Neural crest cell (in vitro differentiated cells): ENCODE measurements at regions not wholly inside any gene's neighbourhood (a gene's known extent, or its start where the extent isn't known, plus 50 kb on each side); places are given as distances from the start of the nearest gene placed in this dataset.

Experiments used
- DNase-seq: peaks from one replicate; pipeline ENCODE4 v3.0.0; 2021; ENCODE audit warnings: low read depth, mixed read lengths, low spot score
- H3K27ac Mint-ChIP-seq: one replicate; pipeline ENCODE4 v1.8.0; 2021; ENCODE audit warnings: mild to moderate bottlenecking, mixed read lengths; ENCODE audit not compliant: unreplicated experiment
- H3K27me3 Mint-ChIP-seq: 2 replicates; pipeline ENCODE4 v1.8.0; 2021; ENCODE audit warnings: low read depth, mild to moderate bottlenecking, mixed read lengths
- H3K36me3 Mint-ChIP-seq: 2 replicates; pipeline ENCODE4 v1.8.0; 2021; ENCODE audit warnings: low read depth, mild to moderate bottlenecking, mixed read lengths
- H3K4me1 Mint-ChIP-seq: 2 replicates; pipeline ENCODE4 v1.8.0; 2021; ENCODE audit warnings: mixed read lengths
- H3K4me3 Mint-ChIP-seq: one replicate; pipeline ENCODE4 v1.8.0; 2021; ENCODE audit warnings: mild to moderate bottlenecking, mixed read lengths
- H3K9me3 Mint-ChIP-seq: 2 replicates; pipeline ENCODE4 v1.8.0; 2021; ENCODE audit warnings: mixed read lengths
- TF ChIP-seq, protein P1 (sequence below): fragments of 200-600 bp; sonication (generic); conservative IDR thresholded peaks from 2 replicates; pipeline ENCODE4 v1.5.0; 2021; ENCODE audit warnings: antibody characterized with exemption, mild to moderate bottlenecking

DNA sequence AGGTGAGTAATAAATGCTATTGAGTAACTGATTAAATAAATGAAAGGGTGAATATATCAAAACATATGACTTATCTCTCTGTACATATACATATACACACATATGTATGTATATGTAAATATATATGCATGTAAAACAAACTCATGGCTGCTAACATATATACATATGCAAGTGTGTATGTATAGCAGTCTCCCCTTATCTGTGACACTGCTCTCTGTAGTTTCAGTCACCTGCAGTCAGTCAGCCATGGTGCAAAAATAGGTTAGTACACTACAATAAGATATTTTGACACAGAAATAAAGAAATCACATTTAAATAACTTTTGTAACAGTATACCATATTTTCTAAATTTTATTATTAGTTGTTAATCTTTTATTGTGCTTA is 467.4 kb downstream of the EPHA5 start:
- Mint-ChIP-seq H3K4me3 (no peak overlapping the region), H3K4me1 (no peaks in the 10 kb centered on the region), H3K27me3 (no peaks in the 10 kb centered on the region), H3K36me3 (no peaks in the 10 kb centered on the region), H3K9me3 (peaks cover 3% of the 10 kb centered on the region), H3K27ac (no peak overlapping the region)
- DNase-seq: no peak
- TF ChIP-seq, protein P1, sequence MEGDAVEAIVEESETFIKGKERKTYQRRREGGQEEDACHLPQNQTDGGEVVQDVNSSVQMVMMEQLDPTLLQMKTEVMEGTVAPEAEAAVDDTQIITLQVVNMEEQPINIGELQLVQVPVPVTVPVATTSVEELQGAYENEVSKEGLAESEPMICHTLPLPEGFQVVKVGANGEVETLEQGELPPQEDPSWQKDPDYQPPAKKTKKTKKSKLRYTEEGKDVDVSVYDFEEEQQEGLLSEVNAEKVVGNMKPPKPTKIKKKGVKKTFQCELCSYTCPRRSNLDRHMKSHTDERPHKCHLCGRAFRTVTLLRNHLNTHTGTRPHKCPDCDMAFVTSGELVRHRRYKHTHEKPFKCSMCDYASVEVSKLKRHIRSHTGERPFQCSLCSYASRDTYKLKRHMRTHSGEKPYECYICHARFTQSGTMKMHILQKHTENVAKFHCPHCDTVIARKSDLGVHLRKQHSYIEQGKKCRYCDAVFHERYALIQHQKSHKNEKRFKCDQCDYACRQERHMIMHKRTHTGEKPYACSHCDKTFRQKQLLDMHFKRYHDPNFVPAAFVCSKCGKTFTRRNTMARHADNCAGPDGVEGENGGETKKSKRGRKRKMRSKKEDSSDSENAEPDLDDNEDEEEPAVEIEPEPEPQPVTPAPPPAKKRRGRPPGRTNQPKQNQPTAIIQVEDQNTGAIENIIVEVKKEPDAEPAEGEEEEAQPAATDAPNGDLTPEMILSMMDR: no peak

DNA sequence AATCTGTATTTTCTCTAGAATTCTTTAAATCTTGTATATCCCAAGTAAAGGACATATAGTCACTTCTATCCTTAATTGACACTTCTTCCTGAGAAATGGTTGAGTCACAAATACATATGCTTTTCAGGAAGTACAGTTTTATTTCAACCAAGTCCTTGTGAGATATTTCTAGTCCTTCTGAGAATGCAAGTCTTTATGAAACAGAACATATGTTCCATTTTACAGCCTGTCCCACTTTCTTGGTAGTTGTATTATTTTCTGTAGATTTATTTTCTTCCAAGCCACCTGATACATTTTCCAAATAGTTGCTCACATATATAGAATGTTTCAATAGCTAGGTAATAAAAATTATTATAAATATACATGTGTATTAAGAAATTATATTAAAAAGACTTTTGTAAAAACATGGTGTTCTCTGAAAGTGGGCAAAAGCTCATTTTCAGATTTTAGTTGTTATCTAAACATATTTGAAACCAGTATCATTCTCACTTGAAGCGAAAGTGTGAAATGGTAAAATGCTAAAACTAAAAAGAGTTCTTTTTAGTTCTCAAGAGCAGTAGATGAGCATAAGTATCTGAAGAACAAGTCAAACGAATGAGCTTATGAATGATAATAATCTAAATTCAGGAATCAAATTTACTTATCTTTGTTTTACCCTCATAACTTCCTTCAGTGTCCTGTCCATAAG is 468.0 kb downstream of the EPHA5 start:
- no peak for DNase-seq
- Mint-ChIP-seq H3K27ac (no peak overlapping the region), H3K36me3 (no peaks in the 10 kb centered on the region), H3K9me3 (peaks cover 3% of the 10 kb centered on the region), H3K27me3 (no peaks in the 10 kb centered on the region), H3K4me1 (no peaks in the 10 kb centered on the region), H3K4me3 (no peak overlapping the region)
- TF ChIP-seq, protein P1: no peak

DNA sequence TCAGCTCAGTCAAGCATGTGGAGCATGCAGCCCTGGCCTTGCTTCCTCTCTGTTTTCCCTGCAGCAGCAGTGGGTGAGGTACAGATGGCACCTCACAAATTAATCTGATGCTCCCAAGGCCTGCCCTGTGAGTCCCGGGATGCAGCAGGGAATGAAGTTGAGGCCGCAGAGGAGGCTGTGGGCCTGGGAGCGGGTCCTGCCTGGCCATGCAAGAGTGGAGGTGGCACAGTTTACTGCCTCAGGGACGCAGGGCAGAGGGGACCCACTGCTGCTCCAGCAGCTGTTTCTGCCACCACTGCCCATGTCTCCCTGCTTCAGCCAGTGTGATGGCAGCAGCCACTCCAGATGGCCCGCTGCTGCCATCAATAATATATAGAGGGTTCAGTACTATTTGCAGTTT is 474.6 kb downstream of the EPHA5 start:
- no peak overlapping the region for H3K4me3 Mint-ChIP-seq
- H3K27me3 Mint-ChIP-seq: no peaks in the 10 kb centered on the region
- H3K9me3 Mint-ChIP-seq: peaks cover 2% of the 10 kb centered on the region
- no peak for DNase-seq
- no peaks in the 10 kb centered on the region for H3K36me3 Mint-ChIP-seq
- H3K4me1 Mint-ChIP-seq: peaks cover 4% of the 10 kb centered on the region
- no peak overlapping the region for H3K27ac Mint-ChIP-seq
- TF ChIP-seq, protein P1: no peak

DNA sequence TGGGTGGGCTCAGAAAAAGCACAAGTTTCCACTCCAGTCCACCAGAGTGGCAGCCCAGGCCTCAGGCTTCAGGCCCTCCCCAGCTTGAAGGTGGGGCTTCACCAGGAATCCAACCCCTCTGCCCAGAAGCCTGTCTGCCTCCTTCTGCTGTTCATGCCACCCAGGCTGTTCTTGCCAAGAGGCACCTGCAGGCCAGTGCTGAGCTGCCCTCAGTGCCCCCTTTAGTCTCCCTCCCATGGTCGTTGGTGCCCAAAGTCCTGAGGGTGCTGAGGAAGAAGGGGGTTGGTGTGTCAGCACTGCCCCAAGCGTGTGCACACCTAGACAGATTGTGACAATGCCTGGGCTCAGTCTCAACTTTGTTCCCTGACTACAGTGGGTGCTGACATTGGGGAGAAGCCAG is 475.3 kb downstream of the EPHA5 start:
- Mint-ChIP-seq H3K27ac (no peak overlapping the region), H3K27me3 (no peaks in the 10 kb centered on the region), H3K36me3 (no peaks in the 10 kb centered on the region), H3K9me3 (peaks cover 2% of the 10 kb centered on the region), H3K4me3 (no peak overlapping the region), H3K4me1 (peaks cover 4% of the 10 kb centered on the region)
- TF ChIP-seq, protein P1: no peak
- DNase-seq: no peak

DNA sequence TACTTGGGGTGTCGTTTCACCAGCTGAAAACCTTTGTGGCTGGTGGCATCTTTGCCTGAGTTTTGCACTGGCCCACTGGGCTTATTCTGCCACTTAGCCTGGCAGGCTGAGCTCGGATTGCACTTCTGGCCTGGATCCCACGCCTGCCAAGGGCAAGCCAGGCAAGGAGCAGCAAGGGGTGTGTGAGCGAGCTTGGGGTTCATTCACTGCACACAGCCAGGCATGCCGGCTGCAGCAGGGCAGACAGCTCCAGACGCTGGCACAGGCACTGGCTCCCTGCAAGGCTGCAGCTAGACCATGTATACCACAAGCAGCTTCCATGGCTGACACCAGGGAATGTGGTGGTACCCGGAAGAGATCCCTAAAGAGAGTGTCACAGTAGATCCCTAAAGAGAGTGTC is 476.3 kb downstream of the EPHA5 start:
- TF ChIP-seq, protein P1: no peak
- H3K36me3 Mint-ChIP-seq: no peaks in the 10 kb centered on the region
- no peak overlapping the region for H3K4me3 Mint-ChIP-seq
- no peak overlapping the region for H3K27ac Mint-ChIP-seq
- H3K9me3 Mint-ChIP-seq: peaks cover 2% of the 10 kb centered on the region
- H3K4me1 Mint-ChIP-seq: peaks cover 4% of the 10 kb centered on the region
- H3K27me3 Mint-ChIP-seq: no peaks in the 10 kb centered on the region
- DNase-seq: no peak
